ENCODE measurements at regions not wholly inside any gene's neighbourhood (a gene's known extent, or its start where the extent isn't known, plus 50 kb on each side); places are given as distances from the start of the nearest gene placed in this dataset.
A peak's percentile ranks its signal among the peaks of the same experiment; 100 is the strongest.
"Not testable (repeated sequence)": the region's sequence is repeated elsewhere in the genome, so short reads cannot be mapped to it uniquely, and the experiment has no call there.

GRCh38 chr5:155514105-155514563, 500.6 kb downstream of the KIF4B start:
- no peak for DNase-seq

GRCh38 chr5:155522540-155522939, 509.0 kb downstream of the KIF4B start:
- DNase-seq = no peak

DNA sequence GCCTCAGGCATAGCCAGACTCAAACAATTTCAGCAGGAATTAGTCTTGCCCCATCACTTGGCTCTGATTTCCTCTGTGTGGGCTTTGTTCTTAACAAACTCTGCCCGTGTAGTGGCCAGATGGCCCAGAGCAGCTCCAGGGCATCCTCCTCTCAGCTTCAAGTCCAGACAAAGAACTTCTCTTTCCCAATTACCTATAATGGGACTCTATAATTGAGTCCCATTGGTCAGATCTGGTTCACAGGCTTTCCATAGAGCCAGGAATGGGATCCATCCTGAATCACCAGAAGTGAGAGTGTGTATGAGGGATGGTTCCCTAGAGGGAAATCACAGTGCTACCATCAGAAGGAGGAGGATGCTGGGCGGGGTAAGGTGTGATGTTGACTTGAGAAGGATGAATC, 515.8 kb downstream of the KIF4B start:
- no peak for DNase-seq

GRCh38 chr5:155530046-155530445, 516.5 kb downstream of the KIF4B start:
- no peak for DNase-seq

GRCh38 chr5:155532621-155533311, 519.2 kb downstream of the KIF4B start:
- DNase-seq = no peak

DNA sequence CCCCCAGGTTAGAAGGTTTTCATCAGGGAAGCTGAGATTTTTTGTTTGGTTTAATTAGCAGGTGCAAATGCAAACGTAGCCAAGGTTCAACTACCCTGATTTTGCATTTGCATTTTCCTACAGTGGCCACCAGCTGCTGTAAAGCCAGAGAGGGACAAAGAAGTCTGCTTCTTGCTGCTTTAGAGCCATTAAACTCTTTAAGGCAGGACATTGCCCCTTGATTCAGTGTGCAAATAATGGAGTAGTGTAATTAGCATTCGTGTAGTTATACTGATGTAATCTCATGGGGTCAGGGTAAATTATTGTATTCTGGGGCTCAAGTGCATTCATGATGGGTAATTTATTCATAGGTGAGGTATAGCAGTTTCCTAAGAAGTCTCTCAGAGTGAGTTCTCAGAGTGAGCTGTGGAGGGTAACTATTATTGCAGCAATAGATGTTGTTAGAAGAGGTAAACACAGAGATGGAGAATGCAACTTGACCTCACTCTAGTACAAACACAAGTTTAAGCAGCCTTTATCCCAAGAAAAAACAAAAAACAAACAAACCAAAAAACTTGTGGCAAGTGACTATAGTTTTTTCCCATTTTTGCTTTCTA, 526.5 kb downstream of the KIF4B start:
- DNase-seq = no peak

DNA sequence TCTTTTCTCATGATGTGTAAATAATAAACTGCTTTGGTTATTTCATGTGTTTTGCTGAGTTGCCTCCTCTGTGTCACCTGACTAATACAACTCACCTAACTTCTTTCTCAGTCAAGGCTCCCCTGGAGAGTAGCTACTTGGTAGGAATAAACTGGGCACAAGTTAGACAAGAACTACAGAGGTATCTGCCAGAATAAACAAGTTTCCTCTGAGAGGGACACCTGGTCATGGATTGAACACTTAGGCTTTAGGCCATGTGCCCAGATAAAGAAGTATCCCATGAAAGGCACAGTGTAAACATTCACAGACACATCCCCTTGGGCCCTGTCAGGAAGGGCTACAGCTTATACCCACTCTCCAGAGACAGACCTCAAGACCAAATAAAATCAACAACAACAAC, 532.5 kb downstream of the KIF4B start:
- DNase-seq = no peak

DNA sequence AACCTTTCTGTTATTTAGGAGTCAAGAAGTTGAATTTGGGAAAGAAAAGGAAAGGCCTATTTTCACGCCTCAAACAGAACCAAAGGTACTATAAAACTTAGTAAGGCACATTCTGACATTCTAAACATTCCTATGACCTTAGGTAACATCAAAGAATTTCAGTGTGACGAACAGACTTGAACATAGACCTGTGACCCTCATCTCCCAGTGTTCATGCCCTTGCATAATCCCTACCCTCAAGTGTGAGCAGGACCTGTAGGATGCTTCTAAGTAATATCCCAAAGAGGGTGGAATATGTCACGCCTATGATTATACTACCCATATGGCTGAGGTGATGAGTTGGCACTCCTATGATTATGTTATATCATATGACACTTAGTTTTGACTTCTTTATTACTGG, 540.9 kb downstream of the KIF4B start:
- no peak for DNase-seq

GRCh38 chr5:155556222-155556621, 542.7 kb downstream of the KIF4B start:
- DNase-seq = no peak

- DNase-seq = no peak
Measured at GRCh38 chr5:155556700-155557099, 543.1 kb downstream of the KIF4B start.

DNA sequence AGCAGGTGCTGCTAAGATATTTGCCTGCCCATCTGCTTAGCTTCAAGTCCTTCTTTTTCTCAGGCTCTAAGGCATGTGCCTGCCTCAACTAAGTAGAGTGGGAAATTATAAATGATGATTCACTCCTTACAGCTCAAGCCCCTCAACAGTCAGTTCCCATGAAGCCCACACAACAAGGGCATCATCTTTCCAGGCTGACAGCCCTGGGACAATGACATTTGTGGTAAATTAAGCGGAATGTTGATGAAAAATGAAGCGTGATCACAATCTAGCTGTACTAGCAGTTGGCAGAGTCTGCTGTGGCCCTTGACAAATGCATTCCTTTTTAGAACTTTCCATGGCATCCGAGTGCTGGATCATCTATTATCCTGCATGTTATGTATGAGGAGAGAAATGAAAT, 548.6 kb downstream of the KIF4B start:
- no peak for DNase-seq

GRCh38 chr5:155564541-155564940, 551.0 kb downstream of the KIF4B start:
- DNase-seq = no peak

DNA sequence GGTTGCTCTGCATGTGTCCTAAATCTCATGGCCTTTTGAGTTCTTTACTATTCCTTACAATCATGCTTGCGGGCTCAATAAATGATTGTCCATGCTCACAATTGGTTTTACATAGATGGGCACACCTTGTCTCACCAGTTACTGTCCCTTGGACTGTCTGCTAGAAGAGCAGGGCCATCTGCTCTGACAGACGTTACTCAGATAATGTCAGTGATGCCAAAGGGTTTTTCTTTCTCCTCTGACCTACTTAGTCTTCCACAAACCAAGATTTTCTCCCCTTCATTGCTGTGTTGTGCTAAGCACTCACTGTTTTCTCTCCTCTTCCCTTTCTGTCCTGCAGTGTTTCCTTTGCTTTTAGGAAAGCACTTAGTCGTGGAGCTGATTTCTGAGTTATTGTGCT, 562.3 kb downstream of the KIF4B start:
- DNase-seq = no peak

DNA sequence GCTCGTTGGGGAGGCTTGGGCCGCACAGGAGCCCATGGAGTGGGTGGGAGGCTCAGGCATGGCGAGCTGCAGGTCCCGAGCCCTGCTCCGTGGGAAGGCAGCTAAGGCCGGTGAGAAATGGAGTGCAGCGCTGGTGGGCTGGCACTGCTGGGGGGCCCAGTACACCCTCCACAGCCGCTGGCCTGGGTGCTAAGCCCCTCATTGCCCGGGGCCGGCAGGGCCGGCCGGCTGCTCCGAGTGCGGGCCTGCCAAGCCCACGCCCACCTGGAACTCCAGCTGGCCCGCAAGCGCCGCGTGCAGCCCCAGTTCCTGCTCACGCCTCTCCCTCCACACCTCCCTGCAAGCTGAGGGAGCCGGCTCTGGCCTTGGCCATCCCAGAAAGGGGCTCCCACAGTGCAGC, 573.3 kb downstream of the KIF4B start:
- DNase-seq = not testable (repeated sequence)

DNA sequence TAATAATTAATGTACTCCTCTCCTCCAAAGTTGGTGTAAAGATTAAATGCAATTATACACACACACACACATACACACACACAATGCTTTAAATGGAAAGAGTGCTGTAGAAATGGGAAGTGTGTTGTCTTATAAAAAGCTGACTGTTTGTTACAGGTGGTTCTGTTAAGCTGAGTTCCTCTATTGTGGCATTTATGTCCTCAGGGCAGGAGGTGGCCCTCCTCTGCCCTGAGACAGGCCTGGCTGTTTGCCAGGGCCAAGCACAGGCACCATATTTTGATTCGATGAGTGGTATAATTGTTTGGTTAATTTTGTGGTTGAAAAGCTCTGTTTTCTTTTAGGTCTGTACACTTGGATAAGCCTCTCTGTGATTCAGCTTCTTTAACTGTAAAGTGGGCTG, 573.9 kb downstream of the KIF4B start:
- DNase-seq = no peak

GRCh38 chr5:155591273-155591672, 577.7 kb downstream of the KIF4B start:
- DNase-seq = no peak

- DNase-seq = no peak
Measured at GRCh38 chr5:155594270-155594669, 580.7 kb downstream of the KIF4B start.

DNA sequence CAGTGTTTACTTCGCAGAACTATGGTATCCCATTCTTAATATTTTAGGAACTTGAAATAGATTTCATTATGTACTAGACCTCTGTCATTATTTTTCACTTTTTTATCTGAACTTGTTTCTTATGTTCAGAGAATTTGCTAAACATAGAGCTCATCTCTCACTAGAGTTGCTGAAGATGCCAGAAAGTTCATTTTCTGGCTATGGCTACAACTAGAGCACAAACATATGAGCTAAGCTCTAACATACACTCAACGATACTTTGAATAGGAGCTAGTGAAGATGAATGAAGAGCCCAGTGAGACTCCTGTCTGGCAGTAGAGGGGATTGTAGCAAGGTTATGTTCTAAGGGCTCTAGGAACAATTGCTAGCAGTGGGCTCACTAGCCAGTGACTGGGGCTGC, 582.2 kb downstream of the KIF4B start:
- no peak for DNase-seq

DNA sequence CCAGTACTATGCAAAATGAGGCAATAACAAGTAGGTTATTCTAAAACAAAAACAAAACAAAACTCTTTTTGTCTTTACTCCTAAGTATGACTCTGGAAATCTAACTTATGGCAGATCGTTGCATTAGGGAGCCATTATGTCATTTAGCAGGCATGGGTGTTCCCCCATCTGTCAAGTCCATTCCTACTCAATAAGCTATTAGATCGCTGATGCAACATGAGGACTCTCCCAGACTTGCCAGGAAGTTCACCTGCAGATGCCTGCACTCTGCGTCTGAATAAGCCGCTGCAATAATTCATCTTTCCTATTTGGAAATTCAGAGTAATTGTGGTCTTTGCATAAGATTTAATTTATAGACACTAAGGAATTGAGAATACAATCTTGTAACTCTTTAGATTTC, 585.0 kb downstream of the KIF4B start:
- no peak for DNase-seq

DNA sequence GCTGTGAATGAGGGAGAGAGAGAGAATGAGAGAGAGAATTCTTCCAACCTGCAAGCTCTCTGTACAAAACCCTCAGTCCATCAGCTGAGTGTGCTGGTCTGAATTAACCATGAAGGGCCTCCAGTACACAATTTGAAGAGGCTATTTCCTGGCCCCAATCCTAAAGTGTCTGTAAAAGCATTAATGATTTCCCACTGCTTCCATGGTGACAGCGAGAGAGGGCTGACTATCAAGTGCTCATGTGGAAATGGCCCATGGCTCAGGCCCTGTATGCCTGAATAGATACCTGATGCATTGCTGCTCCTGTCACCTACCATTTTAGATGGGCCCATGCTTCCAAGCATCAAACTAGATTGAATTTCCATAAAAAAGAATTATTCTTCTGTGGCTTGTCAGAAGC, 592.4 kb downstream of the KIF4B start:
- no peak for DNase-seq

DNA sequence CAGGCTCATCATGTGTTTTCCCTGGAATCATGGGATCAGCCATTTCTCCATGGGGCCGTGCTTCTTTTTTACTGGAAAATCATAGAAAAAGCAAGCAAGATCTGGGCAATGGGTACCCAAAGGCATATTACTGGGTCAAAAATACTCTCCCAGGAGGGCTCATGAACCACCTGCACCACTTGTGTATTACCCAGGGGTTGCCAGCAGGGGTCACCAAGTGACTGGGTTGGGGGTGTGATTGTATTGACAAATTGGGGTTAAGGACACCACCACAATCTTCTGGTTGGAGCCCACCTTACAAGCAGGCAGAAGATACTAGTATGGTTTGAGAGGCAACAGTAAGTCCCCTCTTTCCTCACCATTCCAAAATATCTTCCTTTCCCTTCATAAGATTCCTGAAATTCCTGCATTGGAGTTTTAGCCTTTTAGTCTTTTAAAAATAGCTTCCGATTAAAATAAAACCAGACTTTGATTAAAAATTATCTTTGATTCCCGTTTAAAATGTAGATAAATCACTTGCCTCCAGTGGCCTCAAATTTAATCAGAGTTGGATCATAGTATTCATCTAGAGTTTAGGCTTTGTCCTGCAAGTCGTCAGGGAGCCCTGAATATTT, 603.3 kb downstream of the KIF4B start:
- DNase-seq = peak; percentile 35

DNA sequence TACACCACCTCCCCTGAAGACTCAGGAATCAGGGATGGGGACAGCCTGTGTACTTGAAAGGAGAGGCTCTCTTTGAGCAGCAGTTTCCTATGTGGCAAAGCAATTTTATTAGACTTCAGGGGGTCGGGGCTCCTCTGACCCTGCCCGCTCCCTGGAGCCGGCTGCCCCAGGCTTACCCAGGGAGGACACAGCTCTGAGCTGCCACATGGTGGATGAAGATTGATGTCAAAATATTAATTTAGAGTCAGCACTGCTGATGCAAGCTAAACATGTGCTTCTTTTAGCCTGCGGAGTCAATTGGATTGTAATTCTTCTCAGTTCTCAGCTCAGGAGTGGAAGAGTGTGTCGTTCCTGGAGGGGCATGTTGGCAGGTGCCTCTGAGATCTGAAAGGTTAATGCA, 606.1 kb downstream of the KIF4B start:
- DNase-seq = no peak

- no peak for DNase-seq
Measured at GRCh38 chr5:155620821-155621410, 607.4 kb downstream of the KIF4B start.

DNA sequence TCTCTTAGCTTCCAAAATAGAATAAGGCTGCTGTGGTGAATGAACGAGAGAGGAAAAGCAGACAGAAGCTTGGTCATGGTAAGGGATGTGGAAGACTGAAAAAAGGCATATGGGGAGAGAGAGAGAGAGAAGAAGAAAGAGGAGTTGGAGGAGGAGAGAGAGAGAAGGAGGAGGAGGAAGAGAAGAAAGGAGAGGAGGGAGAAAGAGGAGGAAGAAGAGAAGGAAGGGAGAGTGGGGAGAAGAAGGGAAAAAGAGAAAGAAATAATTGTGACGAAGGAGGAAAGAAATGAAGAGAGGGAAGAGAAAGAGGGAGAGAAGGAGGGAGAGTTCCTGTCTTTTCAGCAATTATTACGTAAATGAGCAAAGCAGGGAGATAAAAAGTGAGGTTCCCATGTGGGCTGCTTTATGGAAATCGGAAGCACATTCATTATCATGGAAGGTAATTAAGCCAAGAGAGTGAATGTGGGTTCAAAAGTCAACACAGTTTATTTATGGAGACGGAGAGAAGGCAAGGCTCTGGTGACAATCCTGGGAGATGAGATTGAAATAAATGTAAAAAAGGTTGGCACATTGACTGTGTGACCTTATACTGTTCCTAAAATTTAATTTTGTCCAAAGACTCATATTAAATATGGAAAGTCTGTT, 611.2 kb downstream of the KIF4B start:
- DNase-seq = no peak

All from activated CD4-positive, alpha-beta T cell treated with anti-CD3 and anti-CD28 coated beads, Interleukin-2, amount 50 U/mL, for 1 hour (primary cell).